Muscle layer of duodenum (tissue), 2 donors: ENCODE measurements at regions not wholly inside any gene's neighbourhood (a gene's known extent, or its start where the extent isn't known, plus 50 kb on each side); places are given as distances from the start of the nearest gene placed in this dataset.
"Not testable (repeated sequence)": the region's sequence is repeated elsewhere in the genome, so short reads cannot be mapped to it uniquely, and the experiment has no call there.

Source experiments
- H3K27ac ChIP-seq: one replicate; pipeline ENCODE4 v1.7.0; 2013; ENCODE audit warnings: mild to moderate bottlenecking, low read length
- H3K27me3 ChIP-seq: one replicate; pipeline ENCODE4 v1.7.0; 2013; ENCODE audit warnings: low read depth, mild to moderate bottlenecking, control low read depth, low read length
- H3K36me3 ChIP-seq, 2 donors: one replicate each; pipeline ENCODE4 v1.7.0; 2013; ENCODE audit warnings: low read length in 2 of 2, control low read depth in 1 of 2, mild to moderate bottlenecking in 1 of 2; ENCODE audit not compliant: insufficient read depth in 2 of 2, control insufficient read depth in 1 of 2
- H3K4me1 ChIP-seq, 2 donors: one replicate each; pipeline ENCODE4 v1.7.0; 2013; ENCODE audit warnings: low read length in 2 of 2, mild to moderate bottlenecking in 2 of 2, control low read depth in 1 of 2, moderate library complexity in 1 of 2; ENCODE audit not compliant: insufficient read depth in 2 of 2, control insufficient read depth in 1 of 2
- H3K4me3 ChIP-seq, 2 donors: one replicate each; pipeline ENCODE4 v1.7.0; 2013; ENCODE audit warnings: low read length in 2 of 2, low read depth in 1 of 2, mild to moderate bottlenecking in 1 of 2
- H3K9me3 ChIP-seq, 2 donors: one replicate each; pipeline ENCODE4 v1.7.0; 2013; ENCODE audit warnings: low read length in 2 of 2, control low read depth in 1 of 2, mild to moderate bottlenecking in 1 of 2; ENCODE audit not compliant: control insufficient read depth in 1 of 2
- donor health status: healthy.

DNA sequence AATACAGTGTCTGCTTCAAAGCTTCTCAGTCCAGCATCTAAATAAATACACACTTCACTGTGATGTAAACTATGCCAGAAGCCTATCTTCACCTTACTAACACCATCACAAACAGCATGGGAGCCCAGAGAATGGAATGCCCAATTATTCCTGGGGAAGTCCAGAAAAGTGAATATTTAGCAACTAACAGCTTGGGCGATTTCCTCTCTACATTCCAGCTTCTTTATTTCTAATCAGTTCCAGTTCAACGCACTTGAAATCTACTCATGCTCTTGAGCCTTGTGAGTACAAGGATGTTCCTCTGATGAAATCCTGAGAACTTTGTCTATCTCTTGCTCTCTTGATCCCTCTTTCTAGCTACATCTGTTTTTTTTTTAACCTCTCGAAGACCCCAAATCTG, 100.4 kb upstream of the C9orf72 start:
- Histone ChIP-seq H3K27ac (no peak overlapping the region), H3K27me3 (no peaks in the 10 kb centered on the region), H3K4me3 (no peak overlapping the region), H3K4me1 (no peaks in the 10 kb centered on the region), H3K36me3 (no peaks in the 10 kb centered on the region), H3K9me3 (no peaks in the 10 kb centered on the region)

DNA sequence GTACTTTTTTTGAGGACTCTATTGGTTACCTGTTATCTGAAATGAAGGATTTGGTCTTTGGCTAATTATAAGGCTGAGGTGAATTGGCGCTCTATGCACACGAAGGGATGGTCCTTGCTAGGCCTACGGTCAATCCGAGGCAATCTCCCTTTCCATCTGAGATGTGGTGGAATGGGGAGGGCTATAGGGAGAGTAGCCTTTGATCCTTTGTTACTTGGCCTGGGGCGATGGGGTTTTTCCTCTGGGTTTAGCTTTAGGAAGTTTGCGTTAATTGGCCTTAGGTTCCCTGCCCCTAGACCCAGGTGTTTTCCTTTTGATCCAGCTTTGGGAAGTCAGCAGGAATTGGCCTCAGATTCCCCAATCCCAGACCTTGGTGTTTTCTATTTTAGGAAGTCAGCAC, 102.1 kb upstream of the C9orf72 start:
- H3K4me3 ChIP-seq: no peak overlapping the region
- H3K9me3 ChIP-seq: no peaks in the 10 kb centered on the region
- no peaks in the 10 kb centered on the region for H3K4me1 ChIP-seq
- H3K36me3 ChIP-seq: no peaks in the 10 kb centered on the region
- no peak overlapping the region for H3K27ac ChIP-seq
- no peaks in the 10 kb centered on the region for H3K27me3 ChIP-seq

GRCh38 chr9:27676827-27677226, 103.5 kb upstream of the C9orf72 start:
- Histone ChIP-seq H3K9me3 (no peaks in the 10 kb centered on the region), H3K4me1 (no peaks in the 10 kb centered on the region), H3K27me3 (no peaks in the 10 kb centered on the region), H3K36me3 (no peaks in the 10 kb centered on the region), H3K4me3 (no peak overlapping the region), H3K27ac (no peak overlapping the region)

DNA sequence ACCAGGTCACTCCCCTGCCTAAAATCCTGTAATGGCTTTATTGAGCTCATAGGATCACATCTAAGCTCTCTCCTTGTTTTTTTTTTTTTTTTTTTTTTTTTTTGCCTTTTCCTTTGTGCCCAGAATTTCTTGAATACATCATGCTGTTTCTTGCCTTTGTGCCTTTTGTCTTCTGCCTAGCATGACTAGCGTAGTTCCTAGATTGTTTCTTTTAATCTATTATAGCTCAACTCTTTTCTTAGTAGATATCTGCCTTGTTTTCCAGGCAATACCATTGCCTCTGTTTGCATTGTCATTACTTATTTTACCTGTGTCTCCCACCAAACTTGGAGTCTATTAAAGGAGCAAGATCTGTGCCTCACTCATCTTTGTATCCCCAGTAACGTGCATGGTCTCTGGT, 106.1 kb upstream of the C9orf72 start:
- Histone ChIP-seq H3K4me3 (no peak overlapping the region), H3K4me1 (no peaks in the 10 kb centered on the region), H3K36me3 (no peaks in the 10 kb centered on the region), H3K27ac (no peak overlapping the region), H3K27me3 (no peaks in the 10 kb centered on the region), H3K9me3 (no peaks in the 10 kb centered on the region)

DNA sequence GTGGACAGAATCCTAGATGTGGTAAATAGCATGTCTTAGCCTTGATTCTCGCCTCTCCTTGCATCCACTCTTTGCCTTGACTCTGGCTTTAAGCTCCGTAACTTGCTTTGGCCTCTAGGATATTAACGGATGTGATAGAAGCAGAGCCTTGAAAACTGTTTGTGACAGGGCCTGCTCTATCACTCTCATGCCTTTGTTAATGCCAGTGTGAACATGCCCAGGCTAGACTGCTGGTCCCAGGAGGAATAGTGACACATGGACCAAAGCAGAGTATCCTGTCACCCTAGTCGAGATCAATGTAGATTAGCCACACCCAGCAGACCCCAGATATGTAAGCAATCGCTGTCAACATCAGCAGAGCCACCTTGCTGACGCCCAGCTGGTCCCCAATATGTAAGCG, 109.9 kb upstream of the C9orf72 start:
- no peaks in the 10 kb centered on the region for H3K9me3 ChIP-seq
- no peaks in the 10 kb centered on the region for H3K4me1 ChIP-seq
- no peaks in the 10 kb centered on the region for H3K27me3 ChIP-seq
- no peak overlapping the region for H3K27ac ChIP-seq
- H3K4me3 ChIP-seq: no peak overlapping the region
- H3K36me3 ChIP-seq: no peaks in the 10 kb centered on the region

DNA sequence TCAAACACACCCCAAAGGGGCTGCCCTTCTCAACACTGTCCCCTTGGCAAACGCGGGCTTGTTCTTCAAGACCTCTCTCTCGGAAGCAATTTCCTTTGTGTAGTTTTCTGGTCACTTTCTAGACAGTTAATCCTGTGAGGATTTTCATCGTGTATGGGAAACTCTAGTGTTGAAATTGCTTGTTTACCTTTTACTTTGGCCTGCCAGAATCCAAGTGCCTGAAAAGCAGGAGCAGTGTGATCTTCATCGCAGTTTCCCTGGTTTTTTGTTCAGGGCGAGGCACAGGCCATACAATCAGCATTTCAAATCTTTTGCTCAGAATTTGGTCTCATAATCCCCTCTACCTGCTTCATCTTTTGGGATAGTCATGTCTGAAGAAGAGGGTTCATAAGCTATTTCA, 115.7 kb upstream of the C9orf72 start:
- Histone ChIP-seq H3K4me3 (no peak overlapping the region), H3K27me3 (no peaks in the 10 kb centered on the region), H3K4me1 (no peaks in the 10 kb centered on the region), H3K27ac (no peak overlapping the region), H3K9me3 (no peaks in the 10 kb centered on the region), H3K36me3 (no peaks in the 10 kb centered on the region)

- not testable (repeated sequence) for H3K9me3 ChIP-seq, H3K4me3 ChIP-seq, H3K36me3 ChIP-seq, H3K27ac ChIP-seq, H3K27me3 ChIP-seq, H3K4me1 ChIP-seq
These were observed 117.5 kb upstream of the C9orf72 start for GRCh38 chr9:27690816-27691215.

GRCh38 chr9:27699621-27700020, 126.3 kb upstream of the C9orf72 start:
- Histone ChIP-seq H3K4me3 (no peak overlapping the region), H3K36me3 (no peaks in the 10 kb centered on the region), H3K9me3 (no peaks in the 10 kb centered on the region), H3K27ac (no peak overlapping the region), H3K27me3 (no peaks in the 10 kb centered on the region), H3K4me1 (no peaks in the 10 kb centered on the region)

DNA sequence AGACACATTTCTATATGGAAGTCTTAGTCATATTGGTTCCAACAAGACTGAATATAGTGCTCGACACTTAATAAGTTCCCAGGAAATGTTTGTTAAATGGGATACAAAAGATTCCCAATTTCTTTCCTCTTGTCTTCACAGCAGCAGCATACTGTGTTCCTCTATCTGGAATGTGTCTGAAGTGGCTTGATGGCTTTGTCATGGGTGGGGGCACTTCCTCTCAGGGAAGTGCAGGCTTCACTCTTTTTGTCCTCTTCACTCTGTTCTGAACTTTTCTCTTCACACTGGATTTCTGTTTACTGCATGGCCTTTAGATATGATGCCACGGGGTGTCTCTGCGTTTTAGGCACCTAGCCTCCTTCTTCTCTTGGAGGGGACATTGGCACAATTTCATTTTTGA, 127.7 kb upstream of the C9orf72 start:
- Histone ChIP-seq H3K27me3 (no peaks in the 10 kb centered on the region), H3K27ac (peak overlapping the region; percentile 41), H3K4me3 (no peak overlapping the region), H3K4me1 (no peaks in the 10 kb centered on the region), H3K9me3 (no peaks in the 10 kb centered on the region), H3K36me3 (no peaks in the 10 kb centered on the region)

- Histone ChIP-seq H3K4me1 (no peaks in the 10 kb centered on the region), H3K27me3 (no peaks in the 10 kb centered on the region), H3K36me3 (no peaks in the 10 kb centered on the region), H3K4me3 (no peak overlapping the region), H3K27ac (peak overlapping the region; percentile 41), H3K9me3 (no peaks in the 10 kb centered on the region)
These were observed 128.3 kb upstream of the C9orf72 start for GRCh38 chr9:27701587-27701986.

- Histone ChIP-seq H3K27me3 (no peaks in the 10 kb centered on the region), H3K27ac (no peak overlapping the region), H3K4me1 (no peaks in the 10 kb centered on the region), H3K36me3 (no peaks in the 10 kb centered on the region), H3K4me3 (no peak overlapping the region), H3K9me3 (no peaks in the 10 kb centered on the region)
These were observed 130.1 kb upstream of the C9orf72 start for GRCh38 chr9:27703216-27703980.

DNA sequence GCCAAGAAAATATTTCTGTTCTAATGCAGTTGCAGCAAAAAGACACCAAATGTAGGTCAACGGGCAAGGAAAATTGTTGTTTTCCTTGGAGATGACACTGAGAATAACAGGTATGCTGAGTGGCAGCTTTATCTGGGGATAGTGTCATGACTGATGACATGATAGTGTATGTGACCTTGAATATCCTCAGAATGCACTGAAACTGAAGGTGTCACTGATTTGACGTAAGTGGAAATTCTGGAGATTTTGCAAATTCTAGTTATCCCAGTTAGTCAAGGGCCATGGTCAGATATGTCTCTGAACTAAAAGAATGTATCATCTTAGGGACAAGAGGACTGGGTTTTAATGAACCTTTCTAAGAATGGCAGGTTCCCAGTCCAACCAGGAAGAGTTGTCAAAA, 138.0 kb upstream of the C9orf72 start:
- peaks cover 0 to 7% of the 10 kb centered on the region in 2 donors for H3K9me3 ChIP-seq
- H3K27me3 ChIP-seq: no peaks in the 10 kb centered on the region
- H3K4me3 ChIP-seq: no peak overlapping the region
- H3K27ac ChIP-seq: no peak overlapping the region
- H3K36me3 ChIP-seq: no peaks in the 10 kb centered on the region
- H3K4me1 ChIP-seq: no peaks in the 10 kb centered on the region
